ENCODE measurements at regions not wholly inside any gene's neighbourhood (a gene's known extent, or its start where the extent isn't known, plus 50 kb on each side); places are given as distances from the start of the nearest gene placed in this dataset.

GRCh38 chrX:21305799-21306336 is 68.3 kb upstream of the CNKSR2 start:
- TF ChIP-seq ZNF394 (tag by site-specific recombination; IDR thresholded peaks at IDR 0.05; ENCODE audit: borderline replicate concordance) (no peak), CTCF (tag by site-specific recombination; IDR thresholded peaks at IDR 0.05) (no peak), YY1 (tag by site-specific recombination; IDR thresholded peaks at IDR 0.05) (no peak)
- TF ChIP-seq, protein P1, sequence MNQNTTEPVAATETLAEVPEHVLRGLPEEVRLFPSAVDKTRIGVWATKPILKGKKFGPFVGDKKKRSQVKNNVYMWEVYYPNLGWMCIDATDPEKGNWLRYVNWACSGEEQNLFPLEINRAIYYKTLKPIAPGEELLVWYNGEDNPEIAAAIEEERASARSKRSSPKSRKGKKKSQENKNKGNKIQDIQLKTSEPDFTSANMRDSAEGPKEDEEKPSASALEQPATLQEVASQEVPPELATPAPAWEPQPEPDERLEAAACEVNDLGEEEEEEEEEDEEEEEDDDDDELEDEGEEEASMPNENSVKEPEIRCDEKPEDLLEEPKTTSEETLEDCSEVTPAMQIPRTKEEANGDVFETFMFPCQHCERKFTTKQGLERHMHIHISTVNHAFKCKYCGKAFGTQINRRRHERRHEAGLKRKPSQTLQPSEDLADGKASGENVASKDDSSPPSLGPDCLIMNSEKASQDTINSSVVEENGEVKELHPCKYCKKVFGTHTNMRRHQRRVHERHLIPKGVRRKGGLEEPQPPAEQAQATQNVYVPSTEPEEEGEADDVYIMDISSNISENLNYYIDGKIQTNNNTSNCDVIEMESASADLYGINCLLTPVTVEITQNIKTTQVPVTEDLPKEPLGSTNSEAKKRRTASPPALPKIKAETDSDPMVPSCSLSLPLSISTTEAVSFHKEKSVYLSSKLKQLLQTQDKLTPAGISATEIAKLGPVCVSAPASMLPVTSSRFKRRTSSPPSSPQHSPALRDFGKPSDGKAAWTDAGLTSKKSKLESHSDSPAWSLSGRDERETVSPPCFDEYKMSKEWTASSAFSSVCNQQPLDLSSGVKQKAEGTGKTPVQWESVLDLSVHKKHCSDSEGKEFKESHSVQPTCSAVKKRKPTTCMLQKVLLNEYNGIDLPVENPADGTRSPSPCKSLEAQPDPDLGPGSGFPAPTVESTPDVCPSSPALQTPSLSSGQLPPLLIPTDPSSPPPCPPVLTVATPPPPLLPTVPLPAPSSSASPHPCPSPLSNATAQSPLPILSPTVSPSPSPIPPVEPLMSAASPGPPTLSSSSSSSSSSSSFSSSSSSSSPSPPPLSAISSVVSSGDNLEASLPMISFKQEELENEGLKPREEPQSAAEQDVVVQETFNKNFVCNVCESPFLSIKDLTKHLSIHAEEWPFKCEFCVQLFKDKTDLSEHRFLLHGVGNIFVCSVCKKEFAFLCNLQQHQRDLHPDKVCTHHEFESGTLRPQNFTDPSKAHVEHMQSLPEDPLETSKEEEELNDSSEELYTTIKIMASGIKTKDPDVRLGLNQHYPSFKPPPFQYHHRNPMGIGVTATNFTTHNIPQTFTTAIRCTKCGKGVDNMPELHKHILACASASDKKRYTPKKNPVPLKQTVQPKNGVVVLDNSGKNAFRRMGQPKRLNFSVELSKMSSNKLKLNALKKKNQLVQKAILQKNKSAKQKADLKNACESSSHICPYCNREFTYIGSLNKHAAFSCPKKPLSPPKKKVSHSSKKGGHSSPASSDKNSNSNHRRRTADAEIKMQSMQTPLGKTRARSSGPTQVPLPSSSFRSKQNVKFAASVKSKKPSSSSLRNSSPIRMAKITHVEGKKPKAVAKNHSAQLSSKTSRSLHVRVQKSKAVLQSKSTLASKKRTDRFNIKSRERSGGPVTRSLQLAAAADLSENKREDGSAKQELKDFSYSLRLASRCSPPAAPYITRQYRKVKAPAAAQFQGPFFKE (tag by site-specific recombination; IDR thresholded peaks at IDR 0.05; ENCODE audit: borderline replicate concordance): no peak

Measured in HEK293 (cell line).